Stimulated activated CD4-positive, alpha-beta T cell treated with anti-CD3 and anti-CD28 coated beads, Interleukin-1b, Interleukin-23, amount 100 ng/mL, for 24 hours (primary cell): ENCODE measurements at regions not wholly inside any gene's neighbourhood (a gene's known extent, or its start where the extent isn't known, plus 50 kb on each side); places are given as distances from the start of the nearest gene placed in this dataset.

Experiments used
- DNase-seq, 4 experiments: peaks; one replicate each; pipeline ENCODE4 v3.0.0-alpha.2; 2020; ENCODE audit warnings: low read depth in 4 of 4, low spot score in 1 of 4

DNA sequence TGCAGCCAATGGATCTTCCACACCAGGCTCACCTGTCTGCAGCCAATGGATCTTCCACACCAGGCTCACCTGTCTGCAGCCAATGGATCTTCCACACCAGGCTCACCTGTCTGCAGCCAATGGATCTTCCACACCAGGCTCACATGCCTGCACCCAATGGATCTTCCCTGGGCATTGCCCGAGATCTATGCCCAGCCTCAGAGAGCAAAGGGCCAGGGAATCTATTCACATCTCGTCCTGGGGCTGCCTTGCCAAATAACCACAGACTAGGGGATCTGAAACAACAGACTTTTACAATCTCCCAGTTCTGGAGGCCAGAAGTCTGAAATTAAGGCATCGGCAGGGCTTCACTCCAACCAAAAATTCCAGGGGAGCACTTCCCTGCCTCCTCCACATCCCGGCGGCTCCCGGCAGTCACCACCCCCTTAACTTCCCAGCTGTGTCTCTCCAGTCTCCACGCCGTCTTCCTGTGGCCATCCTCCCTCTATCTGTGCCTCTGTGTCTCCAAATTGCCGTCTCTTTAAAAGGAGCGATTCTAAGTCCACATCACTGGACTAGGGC lies 92.4 kb upstream of the PPP2R2D start:
- no peak for DNase-seq

DNA sequence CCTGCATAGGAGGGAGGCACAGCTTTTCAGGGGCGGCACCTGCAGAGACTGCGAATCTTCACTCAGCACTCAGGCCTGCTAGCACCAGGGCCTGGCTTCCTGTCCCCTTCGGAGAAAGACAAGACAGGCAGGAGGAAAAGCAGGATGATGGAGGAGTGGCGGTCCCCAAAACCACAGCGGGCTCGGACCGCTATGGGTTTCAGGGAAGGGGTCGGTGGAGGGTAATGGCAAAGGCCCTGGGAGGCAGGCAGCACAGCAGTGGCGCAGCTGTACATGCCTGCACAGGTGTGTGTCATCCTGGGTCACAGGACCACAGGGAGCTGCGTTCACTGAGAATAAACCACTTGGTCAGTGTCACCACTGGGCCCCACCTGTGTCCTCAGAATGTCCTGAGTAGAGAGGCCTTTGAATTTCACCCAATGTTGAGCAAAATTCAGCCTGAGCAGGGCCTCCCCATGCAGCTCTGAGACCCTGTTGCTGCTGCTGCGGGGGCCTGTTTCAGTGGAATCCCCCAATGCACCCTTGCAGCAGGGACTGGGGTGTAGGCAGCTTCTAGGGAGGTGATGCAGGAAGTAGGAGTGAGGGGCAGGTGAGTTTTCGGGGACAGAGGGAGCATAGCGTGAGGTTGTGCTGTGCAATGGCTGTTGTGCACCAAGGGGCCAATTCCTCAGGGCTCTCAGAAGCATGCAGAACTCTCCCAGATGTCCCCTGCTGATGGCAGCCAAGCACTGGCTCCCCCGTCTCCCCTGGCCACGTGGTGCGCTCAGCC lies 90.6 kb upstream of the PPP2R2D start:
- DNase-seq: no peak

DNA sequence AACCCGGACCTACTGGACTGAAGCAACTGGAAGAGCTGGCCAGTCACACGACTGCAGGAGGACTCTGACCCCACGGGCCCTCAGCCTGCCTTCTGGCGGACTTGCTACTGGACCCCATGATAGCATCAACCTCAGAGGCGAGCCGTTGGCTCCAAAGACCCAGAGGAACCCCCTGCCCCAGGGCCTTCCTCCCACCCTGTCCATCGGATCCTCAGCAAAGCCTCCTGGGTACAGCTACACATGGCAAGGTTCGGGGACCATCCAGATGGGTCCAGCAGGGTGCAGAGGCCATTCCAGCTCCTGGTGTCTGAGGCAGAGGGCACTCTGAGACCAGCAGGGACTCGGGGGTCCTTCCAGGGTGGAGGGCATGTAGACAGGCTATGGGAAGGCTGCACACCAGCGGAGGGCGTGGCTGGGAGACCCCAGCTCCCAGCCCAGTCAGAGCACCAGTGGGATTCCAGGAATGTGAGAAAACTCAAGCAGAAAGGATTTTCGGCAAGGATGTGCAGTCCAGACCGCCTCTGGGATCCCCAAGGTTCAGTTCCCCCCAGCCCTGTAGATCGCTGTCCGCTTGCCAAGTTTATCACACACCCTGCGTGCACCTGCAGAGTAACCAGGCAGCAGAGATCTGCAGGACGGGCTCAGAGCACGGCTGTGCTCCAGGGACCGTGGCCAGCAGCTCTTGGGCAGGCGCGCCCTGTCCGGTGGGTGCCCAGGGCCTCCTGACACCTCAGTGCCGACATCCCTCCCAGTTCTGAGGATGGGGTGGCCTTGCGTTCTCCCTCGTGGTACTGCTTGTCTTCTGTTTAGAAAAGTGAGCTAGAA lies 89.8 kb upstream of the PPP2R2D start:
- no peak for DNase-seq

DNA sequence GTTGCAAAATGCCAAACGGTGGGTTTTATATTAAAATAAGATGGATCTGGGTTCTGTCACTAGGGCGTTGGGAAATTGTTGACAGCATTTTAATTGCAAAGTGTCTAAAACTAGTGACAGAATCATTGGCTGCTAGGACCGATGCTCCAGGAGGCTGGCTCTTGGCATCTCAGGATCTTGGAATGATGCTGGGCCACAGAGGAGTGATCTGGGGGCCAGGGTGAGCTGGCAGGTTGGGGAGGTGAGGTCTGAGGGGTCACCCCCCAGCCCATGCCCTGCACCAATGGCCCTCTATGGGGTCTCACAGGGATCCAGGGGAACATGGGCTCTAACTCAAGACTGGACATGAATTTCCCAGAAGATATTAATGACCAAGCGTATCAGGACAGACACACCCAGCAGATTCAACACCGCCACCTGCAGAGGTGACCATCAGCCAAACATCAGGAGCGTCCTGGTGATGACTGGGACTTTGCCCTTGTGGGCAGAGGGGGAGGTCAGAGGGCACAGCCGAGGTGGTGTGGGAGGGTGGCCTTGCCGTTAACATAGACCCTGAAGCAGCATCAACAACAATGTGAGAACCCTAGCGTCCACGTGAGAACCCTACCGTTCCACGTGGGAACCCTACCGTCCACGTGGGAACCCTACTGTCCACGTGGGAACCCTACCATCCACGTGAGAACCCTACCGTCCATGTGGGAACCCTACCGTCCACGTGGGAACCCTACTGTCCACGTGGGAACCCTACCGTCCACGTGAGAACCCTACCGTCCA lies 89.0 kb upstream of the PPP2R2D start:
- no peak for DNase-seq

DNA sequence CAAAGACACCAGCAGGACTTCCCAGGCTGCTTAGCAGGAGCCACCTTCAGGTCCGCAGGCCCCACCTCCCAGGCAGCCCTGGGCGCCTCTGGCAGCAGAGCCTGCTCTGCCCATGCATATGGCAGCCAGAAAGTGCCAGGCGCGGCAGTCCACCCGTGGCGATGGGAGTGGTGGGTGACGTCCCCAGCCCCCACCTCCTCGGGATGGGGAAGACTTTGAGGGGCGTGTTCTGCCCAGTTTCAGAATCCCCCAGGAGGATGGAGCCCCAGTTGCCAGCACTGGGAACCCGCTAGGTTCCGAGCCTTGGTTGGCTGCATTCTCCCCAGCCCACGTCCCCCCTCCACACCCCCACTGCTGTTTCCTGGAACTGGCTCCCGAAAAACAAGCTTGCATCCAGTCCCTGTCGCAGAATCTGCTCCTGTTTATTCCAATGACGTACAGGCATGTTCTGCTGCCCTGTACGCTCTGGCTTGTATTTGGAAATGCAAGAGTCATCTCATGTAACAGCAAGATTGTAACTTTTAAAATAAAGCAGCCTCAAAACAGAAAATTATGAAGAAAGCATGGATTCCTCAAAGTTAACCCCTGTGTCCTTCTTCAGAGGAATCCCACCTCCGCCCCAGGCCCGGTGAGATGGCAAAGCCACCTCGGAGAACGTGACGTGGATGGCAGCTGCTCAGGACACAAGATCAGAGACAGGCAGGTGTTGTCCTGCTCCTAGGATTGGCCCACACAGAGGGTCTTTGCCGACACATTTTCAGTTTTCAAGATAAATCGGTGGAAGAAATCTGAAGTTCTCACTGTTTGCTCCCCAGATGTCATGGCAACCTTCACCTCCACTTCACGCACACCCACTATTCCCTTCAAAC lies 87.8 kb upstream of the PPP2R2D start:
- no peak for DNase-seq

DNA sequence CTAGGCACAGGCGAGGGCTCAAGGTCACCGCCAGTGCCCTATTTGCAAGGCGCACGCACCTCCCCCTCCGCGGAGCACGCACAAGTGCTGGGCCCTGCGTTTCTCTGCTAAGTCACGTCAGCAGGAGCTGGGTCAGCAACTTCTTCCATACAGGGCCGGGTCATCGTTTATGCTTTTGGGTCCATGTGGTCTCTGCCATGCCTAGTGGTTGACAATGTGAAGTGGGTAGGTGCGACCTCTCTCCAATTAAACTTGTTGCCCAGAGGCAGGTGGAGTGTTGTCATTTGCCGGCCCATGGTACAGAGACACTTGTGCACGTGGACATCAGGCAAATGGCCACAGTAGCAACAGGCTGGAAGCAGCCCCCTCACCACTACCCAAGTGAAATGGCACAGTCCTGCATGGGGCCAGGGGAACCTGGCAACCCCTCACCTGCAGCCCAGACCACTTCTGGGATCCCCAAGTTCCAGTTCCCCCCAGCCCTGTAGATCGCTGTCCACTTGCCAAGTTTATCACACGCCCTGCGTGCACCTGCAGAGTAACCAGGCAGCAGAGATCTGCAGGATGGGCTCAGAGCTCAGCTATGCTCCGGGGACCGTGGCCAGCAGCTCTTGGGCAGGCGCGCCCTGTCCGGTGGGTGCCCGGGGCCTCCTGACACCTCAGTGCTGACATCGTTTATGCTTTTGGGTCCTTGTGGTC lies 86.1 kb upstream of the PPP2R2D start:
- DNase-seq: no peak

DNA sequence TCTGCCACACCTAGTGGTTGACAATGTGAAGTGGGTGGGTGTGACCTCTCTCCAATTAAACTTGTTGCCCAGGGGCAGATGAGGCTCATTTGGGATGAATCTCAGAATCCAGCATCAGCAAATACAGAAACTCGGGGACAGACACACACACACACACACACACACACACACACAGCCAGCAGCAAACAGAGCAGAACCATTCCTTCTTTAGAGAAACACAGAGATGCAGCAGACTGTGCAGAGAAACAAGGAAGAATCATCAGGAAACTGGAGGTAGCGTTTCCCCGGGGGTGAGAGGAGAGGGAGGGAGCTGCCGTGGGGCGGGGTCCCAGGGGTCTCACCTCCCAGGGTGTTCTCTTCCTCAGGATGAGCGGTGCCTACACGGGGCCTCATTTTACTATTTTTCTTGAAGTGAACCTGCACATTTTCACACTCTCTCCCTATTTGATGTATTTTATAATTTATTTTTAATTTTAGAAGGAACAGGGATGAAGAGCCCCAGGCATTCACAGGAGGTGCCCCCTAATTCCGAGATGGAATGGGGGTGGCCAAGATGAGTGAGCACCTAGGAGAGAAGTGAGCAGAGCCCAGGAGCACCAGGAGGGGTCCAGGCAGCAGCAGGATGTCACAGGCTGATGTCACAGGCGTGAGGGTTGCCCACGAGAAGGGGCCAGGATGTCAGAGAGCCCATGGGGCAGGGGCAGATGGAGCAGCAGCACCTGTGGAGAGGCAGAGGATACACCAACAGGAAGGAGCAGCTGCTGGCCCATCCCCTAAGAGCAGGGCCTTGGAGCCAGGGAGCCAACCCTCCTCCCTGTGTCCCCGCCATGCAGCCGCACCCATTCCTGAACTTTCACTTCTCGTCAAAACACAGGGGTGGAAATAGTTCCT lies 85.3 kb upstream of the PPP2R2D start:
- no peak for DNase-seq

DNA sequence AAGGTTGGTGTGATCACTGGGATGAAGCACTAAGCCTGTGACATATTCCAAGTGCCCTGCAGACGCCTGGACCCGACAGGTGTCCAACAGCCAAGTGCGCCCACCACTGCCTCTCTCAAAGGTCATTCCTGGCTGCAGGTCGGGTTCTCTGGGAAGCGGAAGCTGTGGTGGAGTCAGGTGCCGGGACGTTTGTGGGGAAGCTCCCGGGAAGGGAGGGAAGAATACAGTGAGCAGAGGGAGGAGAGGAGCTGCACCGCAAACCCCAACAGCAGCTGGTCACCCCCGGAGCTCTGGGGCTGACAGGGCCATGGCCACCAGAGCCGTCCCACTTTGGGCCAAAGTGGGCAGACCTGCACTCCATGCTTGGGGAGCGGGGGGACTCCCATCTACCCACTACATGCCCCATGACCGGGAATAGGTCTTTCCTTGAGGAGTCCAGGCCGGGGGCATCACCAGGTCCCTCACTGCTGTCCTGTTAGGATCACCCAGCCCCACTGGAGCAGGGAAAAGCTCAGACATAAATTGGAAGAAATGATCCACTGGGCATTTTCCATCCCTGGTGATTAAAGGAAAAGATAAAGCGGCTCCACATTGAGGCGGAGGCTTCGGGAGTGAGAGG lies 84.5 kb upstream of the PPP2R2D start:
- no peak for DNase-seq

DNA sequence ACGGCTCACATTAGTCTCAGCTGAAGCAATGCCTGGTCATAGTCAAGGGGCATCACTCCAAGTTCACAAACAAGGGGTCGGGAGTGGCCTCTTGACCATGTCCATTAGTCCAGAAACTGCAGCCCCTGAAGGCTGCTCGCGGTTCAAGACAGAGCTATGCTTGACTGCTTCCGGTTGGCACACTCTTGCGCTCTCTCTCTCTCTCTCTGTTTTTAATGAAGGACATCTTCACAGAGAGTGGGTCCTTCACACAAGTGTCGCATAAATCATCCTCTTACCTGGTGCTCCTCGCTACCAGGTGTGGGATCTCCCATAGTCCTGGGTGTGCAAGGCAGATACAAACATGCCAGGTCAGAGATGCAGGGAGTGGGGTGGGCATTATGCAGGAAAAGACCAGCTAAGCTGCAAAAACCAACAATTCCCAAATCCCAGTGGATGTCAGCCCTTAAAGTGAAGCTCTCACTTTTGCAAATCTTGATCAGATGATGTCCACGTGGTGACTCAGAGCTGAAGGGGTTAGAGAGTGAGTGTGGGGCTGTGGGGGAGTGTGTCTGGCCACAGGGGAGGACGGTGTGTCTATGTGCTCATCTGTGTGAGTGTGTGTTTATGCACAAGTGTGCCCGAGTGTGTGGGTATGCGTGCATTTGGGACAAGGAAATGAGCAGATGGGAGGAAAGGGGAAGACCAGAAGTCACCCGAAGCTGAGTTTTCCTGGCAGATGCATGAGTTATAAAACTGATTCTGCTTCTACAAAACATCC lies 83.7 kb upstream of the PPP2R2D start:
- no peak for DNase-seq

DNA sequence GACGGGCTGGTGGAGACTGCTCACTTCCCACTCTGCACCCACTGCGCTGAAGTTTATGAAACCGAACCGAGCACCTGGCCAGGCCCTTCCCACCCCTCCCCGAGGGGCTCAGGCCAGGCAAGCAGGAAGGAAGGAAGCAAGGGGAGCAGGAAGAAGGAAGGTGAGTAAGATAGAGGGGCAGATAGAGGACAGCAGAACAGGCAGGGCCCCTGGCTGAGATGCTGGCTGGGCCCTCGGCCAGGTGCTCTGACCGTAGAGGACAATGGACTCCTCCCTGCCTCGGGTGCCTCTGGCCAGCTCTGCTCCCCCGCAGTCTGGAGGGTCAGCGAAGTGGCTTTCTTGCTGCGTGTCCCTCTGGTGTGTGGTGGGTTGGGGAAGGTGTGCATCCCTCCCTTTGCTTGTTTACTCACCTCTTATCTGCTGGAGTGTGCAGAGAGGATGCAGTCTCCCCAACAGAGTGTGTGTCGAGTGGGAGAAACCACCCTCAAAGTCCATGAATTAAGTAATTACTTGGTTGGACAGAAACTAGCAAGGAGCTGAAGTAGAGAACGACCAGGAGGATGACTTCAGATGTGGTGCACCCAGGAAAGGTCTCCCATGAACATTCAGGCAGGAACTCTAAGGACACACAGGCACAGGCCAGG lies 82.8 kb upstream of the PPP2R2D start:
- DNase-seq: no peak

DNA sequence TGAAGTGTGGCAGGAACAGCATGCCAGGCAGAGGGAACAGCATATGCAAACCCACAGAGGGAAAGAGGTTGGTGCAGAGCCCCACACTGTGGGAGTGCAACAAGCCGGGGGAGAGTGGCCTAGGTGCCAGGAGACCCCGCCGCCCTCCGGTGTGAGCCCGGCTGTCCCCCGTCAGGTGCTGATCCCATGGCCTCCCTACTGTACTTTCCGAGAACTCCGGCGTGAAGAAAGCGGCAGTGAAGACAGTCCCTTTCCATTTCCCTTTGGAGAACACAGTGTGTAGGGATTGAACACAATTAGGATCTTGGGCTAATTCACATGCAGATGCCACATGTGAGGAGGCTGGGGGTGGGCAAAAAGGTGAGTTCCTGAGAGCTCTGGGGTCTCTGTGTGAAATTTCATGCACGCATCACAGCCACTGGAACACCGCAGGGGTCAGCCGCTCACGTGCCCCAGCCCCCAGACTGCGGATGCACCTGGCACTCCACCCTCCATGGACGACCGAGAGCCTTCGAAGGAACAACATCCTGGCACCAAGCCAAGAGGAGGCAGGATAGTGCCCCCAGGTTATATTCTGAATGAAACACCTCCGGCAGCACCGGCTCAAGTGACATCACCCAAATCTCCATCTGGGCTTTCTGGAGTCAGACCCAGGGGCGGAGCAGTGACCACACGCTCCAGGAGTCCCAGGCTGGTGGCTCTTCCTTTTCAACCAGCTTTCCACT lies 82.1 kb upstream of the PPP2R2D start:
- no peak for DNase-seq

DNA sequence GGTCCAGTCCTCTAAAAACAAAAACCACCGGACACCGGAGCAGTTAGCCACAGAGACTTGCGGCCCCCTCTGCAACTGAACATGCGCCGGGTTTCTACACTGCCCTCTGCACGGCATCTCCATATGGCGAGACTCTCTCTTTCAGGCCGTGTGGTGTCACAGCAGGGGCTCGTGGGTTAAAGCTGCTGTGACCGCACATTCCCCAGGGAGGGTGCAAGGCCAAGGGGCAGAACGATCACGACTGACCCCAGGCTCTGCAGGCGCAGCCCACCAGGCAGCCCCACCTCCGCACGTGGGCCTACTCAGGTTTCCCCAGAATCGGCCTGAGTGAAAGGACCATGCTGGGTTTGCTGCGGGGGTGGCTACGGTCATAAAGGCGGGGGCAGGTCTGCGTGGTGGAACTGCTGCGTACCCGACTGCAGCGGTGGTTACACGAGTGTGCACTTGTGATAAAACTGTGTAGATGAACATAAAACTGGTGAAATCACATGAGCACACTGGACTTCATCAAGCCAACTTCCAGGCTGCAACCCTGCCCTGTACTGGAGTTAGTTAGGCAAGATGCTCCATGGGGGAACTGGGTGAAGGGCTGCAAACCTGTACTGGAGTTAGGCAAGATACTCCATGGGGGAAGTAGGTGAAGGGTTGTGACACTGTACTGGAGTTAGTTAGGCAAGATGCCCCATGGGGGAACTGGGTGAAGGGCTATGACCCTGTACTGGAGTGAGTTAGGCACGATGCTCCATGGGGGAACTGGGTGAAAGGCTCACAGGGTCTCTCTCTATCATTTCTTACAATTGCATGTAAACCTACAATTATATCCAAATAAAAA lies 81.4 kb upstream of the PPP2R2D start:
- no peak for DNase-seq

DNA sequence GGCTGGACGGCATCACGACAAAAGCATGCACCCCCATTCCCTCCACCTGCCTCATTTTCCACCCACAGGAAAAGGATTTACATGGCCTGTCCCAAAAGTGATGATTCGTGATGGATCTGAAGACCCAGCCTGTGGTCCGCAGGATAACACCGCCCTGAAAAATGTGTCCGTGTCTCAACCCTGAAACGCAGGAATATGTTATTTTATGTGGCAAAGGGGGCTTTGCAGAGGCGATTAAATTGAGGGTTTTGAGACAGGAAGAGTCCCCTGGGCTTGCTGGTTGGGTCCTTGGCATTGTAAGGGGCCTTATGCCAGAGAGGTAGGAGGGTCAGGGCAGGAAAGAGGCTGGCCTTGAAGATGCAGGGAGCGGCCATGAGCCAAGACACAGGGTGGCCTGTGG lies 80.2 kb upstream of the PPP2R2D start:
- no peak for DNase-seq

DNA sequence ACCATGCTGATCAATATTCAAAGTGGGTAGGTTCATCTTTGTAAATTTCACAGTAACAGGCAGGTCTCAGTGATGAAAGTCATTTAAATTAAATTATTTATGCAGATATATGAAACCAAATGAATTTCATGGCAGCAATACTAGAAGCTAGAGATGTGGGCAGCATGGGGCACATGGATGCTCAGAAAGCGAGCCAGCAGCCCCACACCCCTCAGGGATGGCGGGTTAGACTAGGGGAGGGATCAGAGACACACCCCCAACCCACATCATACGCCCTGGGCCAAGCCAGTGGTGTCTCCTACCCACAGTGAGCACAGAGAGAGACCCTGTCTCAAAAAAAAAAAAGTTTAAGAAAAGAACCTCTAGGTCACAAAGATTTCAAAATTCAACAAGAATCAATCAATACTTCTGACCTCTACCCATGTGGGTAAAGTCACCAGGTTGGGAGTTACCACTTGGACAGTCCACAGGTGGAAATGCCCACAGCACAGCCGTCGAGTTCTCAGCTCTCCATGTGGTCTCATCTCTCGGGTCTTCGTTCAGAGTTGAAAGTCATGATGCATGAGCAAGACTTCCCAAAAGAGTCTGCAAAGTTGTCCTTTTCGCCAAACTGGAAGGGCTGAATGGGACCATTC lies 79.3 kb upstream of the PPP2R2D start:
- DNase-seq: no peak

DNA sequence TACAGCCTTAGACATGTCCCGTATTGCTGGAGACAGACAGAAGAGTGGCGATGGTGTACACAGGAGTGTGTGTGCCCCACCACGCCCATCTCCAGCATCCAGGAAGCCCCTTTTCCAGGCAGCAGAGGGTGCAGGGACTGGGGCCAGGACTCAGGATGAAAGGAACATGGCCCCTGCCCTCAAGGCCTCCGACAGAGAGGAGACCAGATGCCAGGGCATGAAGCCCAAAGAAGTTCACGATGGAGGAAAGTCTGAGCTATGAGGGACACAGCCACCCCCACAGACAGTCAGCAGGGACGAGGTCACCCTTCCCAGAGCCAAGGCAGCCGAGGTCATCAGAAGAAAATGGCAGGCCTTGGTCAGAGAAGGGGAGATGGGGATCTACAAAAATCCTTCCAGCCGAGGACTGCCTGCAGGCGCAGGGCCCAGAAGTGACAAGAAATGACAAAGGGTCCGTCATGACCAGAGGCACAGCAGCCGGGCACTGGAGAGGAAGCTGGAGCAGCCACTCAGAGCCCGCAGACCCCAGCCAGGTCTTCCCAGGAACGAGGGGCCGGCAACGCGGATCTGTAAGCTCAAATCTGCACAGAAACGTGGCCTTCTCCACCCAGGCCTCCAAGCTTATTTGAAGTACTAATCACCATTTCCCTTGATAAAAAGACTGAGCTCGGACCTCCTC lies 78.7 kb upstream of the PPP2R2D start:
- no peak for DNase-seq
